Erythroblast (primary cell): ENCODE measurements at regions not wholly inside any gene's neighbourhood (a gene's known extent, or its start where the extent isn't known, plus 50 kb on each side); places are given as distances from the start of the nearest gene placed in this dataset.
A peak's percentile ranks its signal among the peaks of the same experiment; 100 is the strongest.

Source experiments
- DNase-seq, 2 experiments: peaks; one replicate each; lab custom pipeline; 2025; lab: John Stamatoyannopoulos, UW
- GATA1 ChIP-seq: IDR thresholded peaks from 2 replicates; pipeline ENCODE4 v1.6.1; 2011; ENCODE audit warnings: low read depth, mild to moderate bottlenecking, control low read depth, low read length, moderate library complexity
- POLR2A ChIP-seq: IDR thresholded peaks from 2 replicates; pipeline ENCODE4 v1.6.1; 2011; ENCODE audit warnings: mild to moderate bottlenecking, low read length

GRCh38 chr13:99042521-99043250, 64.8 kb upstream of the DOCK9 start:
- DNase-seq, result peak; percentile 33 to 36

GRCh38 chr13:99043831-99044231, 66.0 kb upstream of the DOCK9 start:
- DNase-seq, result no peak
- TF ChIP-seq POLR2A (no peak), GATA1 (no peak)

More at GRCh38 chr13:99042521-99043250, 64.8 kb upstream of the DOCK9 start:
- no peak for TF ChIP-seq POLR2A
- TF ChIP-seq GATA1, result no peak

GRCh38 chr13:99044764-99045163, 66.9 kb upstream of the DOCK9 start:
- DNase-seq, result no peak
- TF ChIP-seq GATA1 (no peak), POLR2A (no peak)

- DNase-seq, result no peak
- TF ChIP-seq POLR2A, result no peak
- no peak for TF ChIP-seq GATA1
These were observed 67.5 kb upstream of the DOCK9 start for GRCh38 chr13:99045396-99045795.

DNA sequence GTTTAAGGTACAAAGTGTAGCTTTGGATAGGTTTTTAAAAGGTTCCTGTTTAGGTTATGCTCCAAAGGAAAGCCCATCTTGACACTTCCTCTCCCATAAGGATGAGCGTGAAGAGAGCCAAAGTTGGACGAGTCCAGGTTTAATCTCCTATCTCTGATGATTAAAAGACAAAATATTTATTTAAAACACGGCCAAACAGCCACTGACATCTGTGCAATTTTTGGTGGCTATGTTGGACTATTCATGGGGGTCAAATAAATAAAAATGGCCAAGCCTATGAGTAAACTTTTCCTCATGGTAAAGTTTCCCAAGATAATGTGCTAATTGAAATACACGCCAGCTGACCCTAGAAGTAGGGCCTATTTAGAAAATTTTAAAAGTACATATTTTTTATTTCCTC, 69.0 kb upstream of the DOCK9 start:
- DNase-seq, result no peak
- TF ChIP-seq POLR2A (no peak), GATA1 (no peak)

DNA sequence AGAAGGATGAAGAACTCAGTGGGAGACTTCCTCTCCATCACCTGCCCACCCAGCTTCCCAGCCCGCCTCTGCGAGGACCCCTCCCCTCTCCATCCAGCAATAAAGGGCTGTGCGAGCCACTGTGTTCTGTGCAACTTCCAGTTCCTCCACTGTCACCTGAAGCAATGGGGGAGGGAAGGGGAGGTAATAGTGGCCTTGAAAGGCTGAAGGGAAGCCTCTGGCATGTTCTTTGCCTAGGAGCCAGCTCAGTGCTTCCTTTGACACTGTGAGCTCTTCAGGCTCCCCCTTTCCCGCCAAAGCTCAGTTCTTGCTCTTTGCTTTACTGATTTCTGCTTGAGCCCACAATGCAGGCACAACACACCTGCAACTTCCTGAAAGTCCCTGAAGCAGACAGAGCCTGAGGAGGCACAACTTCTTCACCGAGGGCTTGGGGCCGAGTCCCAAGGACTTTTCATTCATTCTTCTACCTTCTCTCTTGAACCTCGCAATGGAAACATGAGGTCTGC, 73.2 kb upstream of the DOCK9 start:
- TF ChIP-seq GATA1, result no peak
- no peak for TF ChIP-seq POLR2A
- DNase-seq, result no peak

DNA sequence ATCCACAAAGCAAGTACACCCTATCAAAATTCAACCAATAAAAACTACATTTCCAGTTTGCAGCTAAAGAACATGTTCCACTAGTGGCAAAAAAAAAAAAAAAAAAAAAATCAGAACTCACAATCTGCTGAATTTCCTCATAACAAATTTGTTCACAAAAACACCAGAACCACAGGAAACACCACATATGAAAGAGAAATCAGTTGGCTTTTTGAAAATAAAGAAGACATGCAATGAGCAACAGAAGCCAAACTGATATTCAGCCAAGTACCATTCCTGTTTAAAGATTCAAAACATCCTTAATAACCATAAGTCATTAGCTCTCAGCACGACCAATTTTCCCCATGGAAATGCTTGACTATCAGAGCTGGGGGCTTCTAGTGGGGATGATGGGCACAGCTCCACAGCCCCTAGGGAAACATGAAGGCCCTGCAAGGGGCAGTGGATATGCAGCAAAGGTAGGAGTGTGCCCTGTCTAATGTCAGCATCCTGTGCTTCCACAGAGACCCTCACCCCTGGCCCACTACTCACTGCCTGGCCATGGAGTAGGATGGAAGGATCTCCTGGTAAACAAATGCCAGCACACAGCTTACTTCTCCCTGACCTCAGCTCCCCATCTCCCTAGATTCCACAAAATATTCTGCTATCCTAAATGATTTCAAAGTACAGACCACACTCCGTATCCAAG, 74.0 kb upstream of the DOCK9 start:
- DNase-seq, result no peak
- no peak for TF ChIP-seq GATA1
- TF ChIP-seq POLR2A, result no peak

GRCh38 chr13:99053636-99054233, 75.9 kb upstream of the DOCK9 start:
- DNase-seq, result peak; percentile 91 to 98
- TF ChIP-seq GATA1 (peak; percentile 83), POLR2A (no peak)

DNA sequence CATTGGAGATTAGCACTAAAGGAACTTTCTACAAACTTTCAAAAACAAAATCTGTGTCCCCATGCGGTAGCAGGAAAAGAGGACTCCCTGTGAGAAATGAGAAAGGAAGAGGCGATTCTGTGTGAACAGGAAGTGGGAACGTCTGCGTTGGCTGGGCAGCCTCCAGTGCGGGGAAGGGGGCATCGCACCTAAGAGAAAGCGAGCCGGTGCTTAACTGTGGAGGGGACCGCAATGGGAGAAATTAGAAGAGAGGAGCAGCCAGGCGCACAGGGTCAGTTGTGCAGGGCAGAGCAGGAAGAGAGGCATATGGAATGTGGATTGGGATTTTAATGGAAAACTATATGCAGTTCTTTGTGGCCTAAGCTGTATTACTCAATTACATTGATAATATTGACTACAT, 77.4 kb upstream of the DOCK9 start:
- no peak for TF ChIP-seq GATA1
- no peak for TF ChIP-seq POLR2A
- DNase-seq, result peak; percentile 17 to 28

GRCh38 chr13:99055735-99056134, 77.9 kb upstream of the DOCK9 start:
- TF ChIP-seq GATA1, result no peak
- TF ChIP-seq POLR2A, result no peak

DNA sequence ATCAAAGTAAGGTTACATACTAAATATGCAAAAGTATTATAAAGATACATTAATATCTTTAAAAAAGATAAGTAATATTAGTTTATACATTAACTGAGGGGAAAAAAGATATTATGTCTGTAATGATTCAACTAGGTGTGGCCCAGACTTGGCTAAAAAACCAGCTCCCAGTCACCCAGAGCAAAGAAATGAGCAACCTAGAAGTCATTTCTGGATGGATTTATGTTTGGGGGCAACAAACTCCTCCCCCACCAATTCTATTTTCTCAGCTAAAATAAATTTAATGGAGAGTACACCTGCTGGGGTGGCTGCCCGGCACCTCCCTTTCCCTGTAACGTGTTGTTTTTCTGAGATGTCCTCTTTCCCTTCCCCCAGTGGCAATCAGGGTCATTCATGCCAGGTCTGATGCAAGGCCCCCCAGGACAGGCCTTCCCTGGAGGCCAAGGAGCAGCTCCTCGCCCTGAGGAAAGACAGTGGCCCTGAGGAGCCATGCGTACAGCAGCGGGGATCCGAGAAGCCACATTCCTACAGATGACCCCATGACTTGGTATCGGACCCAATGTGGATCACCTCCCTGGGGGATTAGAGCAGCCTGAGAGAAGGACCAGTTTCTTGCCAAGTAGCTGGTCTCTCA, 78.6 kb upstream of the DOCK9 start:
- DNase-seq, result peak in 1 of 2 experiments; percentile 24
- TF ChIP-seq GATA1 (no peak), POLR2A (no peak)

More at GRCh38 chr13:99055735-99056134, 77.9 kb upstream of the DOCK9 start:
- DNase-seq, result no peak

DNA sequence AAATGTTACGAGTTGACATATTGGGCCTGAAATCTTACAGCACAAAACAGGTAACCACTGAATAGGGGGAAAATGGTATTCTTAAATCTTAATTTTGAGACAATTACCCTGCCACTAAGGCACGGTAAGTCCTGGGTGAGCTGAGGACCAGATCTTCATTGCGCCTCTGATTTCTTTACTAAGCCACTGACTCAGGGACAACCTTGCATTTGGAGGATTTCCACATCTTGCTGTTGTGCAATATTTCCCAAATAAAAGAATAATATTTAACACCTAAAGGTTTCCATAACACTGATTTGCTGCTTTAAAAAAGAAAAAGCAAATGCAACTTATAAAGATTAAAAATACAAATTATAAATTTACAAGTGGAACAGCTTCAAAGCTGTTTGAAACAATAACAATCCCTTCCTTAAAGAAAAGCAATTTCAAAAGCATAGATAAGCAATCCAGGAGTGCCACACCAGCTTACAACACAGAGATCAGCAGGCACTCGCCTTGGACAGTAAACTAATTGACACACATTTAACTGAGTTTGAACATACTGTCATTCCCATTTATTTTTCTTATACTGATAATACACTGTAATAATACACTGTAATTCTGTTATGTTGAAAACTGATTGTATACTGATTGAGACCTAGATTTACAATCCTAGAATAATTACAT, 79.6 kb upstream of the DOCK9 start:
- peak in 1 of 2 experiments; percentile 14 for DNase-seq
- TF ChIP-seq GATA1 (no peak), POLR2A (no peak)

GRCh38 chr13:99058527-99059495, 80.9 kb upstream of the DOCK9 start:
- TF ChIP-seq POLR2A (no peak), GATA1 (no peak)
- DNase-seq, result no peak
